Naive thymus-derived CD4-positive, alpha-beta T cell (primary cell): ENCODE measurements at regions not wholly inside any gene's neighbourhood (a gene's known extent, or its start where the extent isn't known, plus 50 kb on each side); places are given as distances from the start of the nearest gene placed in this dataset.

Experiments
- ATAC-seq: fragments of 150-1000 bp; cut with Tn5 transposase; 2 replicates; pipeline ENCODE4 v1.10.0; 2021; ENCODE audit warnings: mild to moderate bottlenecking, moderate library complexity
- CTCF ChIA-PET: fragments of 350-600 bp; sonication (Branson Sonifier 250); formaldehyde crosslinking; loops from one replicate; lab custom pipeline; 2021; ENCODE audit warnings: antibody characterized with exemption; lab: Charles Lee
- POLR2A ChIA-PET: fragments of 350-600 bp; sonication (Branson Sonifier 250); formaldehyde crosslinking; loops from one replicate; lab custom pipeline; 2021; ENCODE audit warnings: antibody characterized with exemption, inconsistent platforms; lab: Charles Lee
- DNase-seq, 9 donors: peaks; one replicate each; pipeline versions ENCODE4 v3.0.0 to v3.0.0-alpha.2; 2020 to 2022; ENCODE audit warnings: mixed read lengths in 1 of 9
- H3K27ac ChIP-seq: one replicate; pipeline ENCODE4 v1.7.0; 2013; ENCODE audit warnings: mild to moderate bottlenecking, low read depth, low read length, moderate library complexity
- H3K27me3 ChIP-seq, 2 donors: one replicate each; pipeline ENCODE4 v1.7.0; 2013; ENCODE audit warnings: low read length in 2 of 2, mild to moderate bottlenecking in 2 of 2, moderate library complexity in 2 of 2; ENCODE audit not compliant: control insufficient read depth in 2 of 2, insufficient read depth in 2 of 2
- H3K36me3 ChIP-seq, 3 experiments: 1 replicate in 2 of 3; 2 replicates in 1 of 3; pipeline ENCODE4 v1.7.0; 2013; ENCODE audit warnings: low read length in 3 of 3, mild to moderate bottlenecking in 3 of 3, moderate library complexity in 1 of 3; ENCODE audit not compliant: insufficient read depth in 3 of 3, control insufficient read depth in 2 of 3
- H3K4me1 ChIP-seq, 2 donors: one replicate each; pipeline ENCODE4 v1.7.0; 2013; ENCODE audit warnings: low read length in 2 of 2, mild to moderate bottlenecking in 2 of 2, moderate library complexity in 1 of 2; ENCODE audit not compliant: control insufficient read depth in 2 of 2, insufficient read depth in 2 of 2
- H3K4me3 ChIP-seq: 2 replicates; pipeline ENCODE4 v1.7.0; 2013; ENCODE audit warnings: mild to moderate bottlenecking, low read length
- H3K9me3 ChIP-seq, 3 experiments: 1 replicate in 2 of 3; 2 replicates in 1 of 3; pipeline ENCODE4 v1.7.0; 2013; ENCODE audit warnings: low read length in 3 of 3; ENCODE audit not compliant: control insufficient read depth in 2 of 3
- H3K27ac Mint-ChIP-seq, 9 donors: one replicate each; pipeline ENCODE4 v1.8.0; 2020 to 2022; ENCODE audit warnings: mixed read lengths in 9 of 9, mild to moderate bottlenecking in 8 of 9, moderate library complexity in 5 of 9, inconsistent platforms in 2 of 9
- H3K27me3 Mint-ChIP-seq, 5 donors: one replicate each; pipeline ENCODE4 v1.8.0; 2021 to 2022; ENCODE audit warnings: mixed read lengths in 5 of 5, mild to moderate bottlenecking in 1 of 5
- H3K36me3 Mint-ChIP-seq, 5 donors: one replicate each; pipeline ENCODE4 v1.8.0; 2020 to 2022; ENCODE audit warnings: mixed read lengths in 5 of 5, mild to moderate bottlenecking in 3 of 5, inconsistent platforms in 1 of 5
- H3K4me1 Mint-ChIP-seq, 7 donors: one replicate each; pipeline ENCODE4 v1.8.0; 2020 to 2022; ENCODE audit warnings: mixed read lengths in 7 of 7, mild to moderate bottlenecking in 3 of 7, inconsistent platforms in 1 of 7
- H3K4me3 Mint-ChIP-seq, 10 donors: one replicate each; pipeline ENCODE4 v1.8.0; 2020 to 2022; ENCODE audit warnings: mild to moderate bottlenecking in 10 of 10, mixed read lengths in 10 of 10, moderate library complexity in 6 of 10, inconsistent platforms in 2 of 10
- H3K9me3 Mint-ChIP-seq, 11 donors: one replicate each; pipeline ENCODE4 v1.8.0; 2020 to 2022; ENCODE audit warnings: mixed read lengths in 11 of 11, mild to moderate bottlenecking in 4 of 11, inconsistent platforms in 1 of 11, moderate library complexity in 1 of 11
- intact Hi-C, 2 donors: fragments of 100-400 bp; cut with micrococcal nuclease; formaldehyde crosslinking; loops; one replicate each; pipeline ENCODE4 v1.15.1; 2023

GRCh38 chr11:114880442-114880841 is 202.1 kb downstream of the NXPE2 start:
- Histone ChIP-seq H3K36me3 (no peaks in the 10 kb centered on the region), H3K27me3 (no peaks in the 10 kb centered on the region), H3K4me1 (peaks cover 0 to 10% of the 10 kb centered on the region in 2 donors), H3K9me3 (no peaks in the 10 kb centered on the region), H3K4me3 (no peak overlapping the region), H3K27ac (no peak overlapping the region)
- Mint-ChIP-seq H3K4me1 (no peaks in the 10 kb centered on the region), H3K9me3 (peaks cover 0 to 4% (median 0%) of the 10 kb centered on the region in 11 donors), H3K36me3 (no peaks in the 10 kb centered on the region), H3K4me3 (no peak overlapping the region), H3K27me3 (peaks cover 0 to 9% (median 5%) of the 10 kb centered on the region in 5 donors), H3K27ac (no peak overlapping the region)
- intact Hi-C loops: no loop called here
- ChIA-PET POLR2A (no interaction called here), CTCF (interaction anchor here (0.6 kb wide), 1 partner anchor 23 kb away, joined by 3 read pairs; no protein-coding TSS in a partner anchor)
- no peak for ATAC-seq
- no peak for DNase-seq

DNA sequence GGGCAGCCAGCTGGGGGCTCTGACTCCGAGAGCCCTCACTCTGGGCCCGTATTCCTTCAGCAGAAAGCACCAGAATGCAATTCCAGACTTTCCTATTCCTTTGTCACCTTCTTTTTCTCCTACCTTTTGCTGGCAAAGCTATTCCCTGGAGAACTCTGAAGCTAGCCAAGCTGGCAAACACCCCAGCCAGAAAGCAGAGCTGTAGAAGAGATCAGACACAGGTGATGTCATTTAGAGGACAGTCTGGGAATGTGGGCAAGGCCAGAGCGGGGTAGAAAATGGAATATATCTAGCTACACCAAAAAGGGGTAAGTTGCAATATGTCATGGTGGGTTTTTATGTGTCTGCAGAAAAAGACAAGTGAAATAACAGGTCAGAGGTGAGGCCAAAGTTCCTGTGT is 205.1 kb downstream of the NXPE2 start:
- DNase-seq: no peak
- no peak for ATAC-seq
- Histone ChIP-seq H3K4me1 (peaks cover 0 to 10% of the 10 kb centered on the region in 2 donors), H3K27ac (no peak overlapping the region), H3K36me3 (no peaks in the 10 kb centered on the region), H3K9me3 (no peaks in the 10 kb centered on the region), H3K27me3 (no peaks in the 10 kb centered on the region), H3K4me3 (no peak overlapping the region)
- Mint-ChIP-seq H3K27me3 (peaks cover 0 to 10% (median 4%) of the 10 kb centered on the region in 5 donors), H3K36me3 (no peaks in the 10 kb centered on the region), H3K9me3 (peaks cover 0 to 4% (median 0%) of the 10 kb centered on the region in 11 donors), H3K4me1 (no peaks in the 10 kb centered on the region), H3K27ac (no peak overlapping the region), H3K4me3 (no peak overlapping the region)
- ChIA-PET CTCF (no interaction called here), POLR2A (no interaction called here)
- intact Hi-C loops: no loop called here

DNA sequence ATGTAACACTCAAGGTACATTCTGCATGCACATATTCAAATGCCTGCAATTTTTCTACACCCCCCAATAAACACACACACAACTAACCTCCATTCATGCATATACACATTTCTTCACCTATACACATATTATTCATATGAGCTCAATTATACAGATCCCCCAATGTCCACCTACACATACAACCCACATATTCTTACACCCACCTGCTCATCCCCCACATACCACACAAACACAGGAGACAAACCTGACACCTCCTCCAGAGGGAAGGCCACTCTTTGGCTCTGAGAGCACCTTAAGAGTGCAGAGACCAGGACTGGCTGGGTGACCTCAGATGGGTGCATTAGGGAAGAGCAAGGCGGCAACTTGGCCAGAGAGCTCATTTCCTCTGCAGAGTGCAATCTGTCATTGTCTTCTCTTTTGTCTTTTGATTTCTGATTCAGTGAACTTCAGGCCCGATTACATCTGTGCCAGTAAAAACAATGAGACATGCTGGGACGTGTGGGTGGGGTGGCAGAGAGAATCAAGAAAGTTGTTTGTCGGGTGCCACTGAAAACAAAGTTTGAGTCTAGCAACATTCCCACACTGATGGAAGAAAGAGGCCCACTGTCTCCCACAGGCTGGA is 208.4 kb downstream of the NXPE2 start:
- DNase-seq (no peak), ATAC-seq (no peak)
- Mint-ChIP-seq H3K27me3 (peaks cover 0 to 13% (median 4%) of the 10 kb centered on the region in 5 donors), H3K27ac (no peak overlapping the region), H3K36me3 (no peaks in the 10 kb centered on the region), H3K9me3 (peaks cover 0 to 5% (median 3%) of the 10 kb centered on the region in 11 donors), H3K4me3 (no peak overlapping the region), H3K4me1 (no peaks in the 10 kb centered on the region)
- ChIA-PET POLR2A (no interaction called here), CTCF (no interaction called here)
- H3K27ac ChIP-seq: no peak overlapping the region
- no peaks in the 10 kb centered on the region for H3K9me3 ChIP-seq
- H3K36me3 ChIP-seq: no peaks in the 10 kb centered on the region
- intact Hi-C loops: no loop called here
- H3K4me1 ChIP-seq: peaks cover 0 to 2% of the 10 kb centered on the region in 2 donors
- no peaks in the 10 kb centered on the region for H3K27me3 ChIP-seq
- no peak overlapping the region for H3K4me3 ChIP-seq

DNA sequence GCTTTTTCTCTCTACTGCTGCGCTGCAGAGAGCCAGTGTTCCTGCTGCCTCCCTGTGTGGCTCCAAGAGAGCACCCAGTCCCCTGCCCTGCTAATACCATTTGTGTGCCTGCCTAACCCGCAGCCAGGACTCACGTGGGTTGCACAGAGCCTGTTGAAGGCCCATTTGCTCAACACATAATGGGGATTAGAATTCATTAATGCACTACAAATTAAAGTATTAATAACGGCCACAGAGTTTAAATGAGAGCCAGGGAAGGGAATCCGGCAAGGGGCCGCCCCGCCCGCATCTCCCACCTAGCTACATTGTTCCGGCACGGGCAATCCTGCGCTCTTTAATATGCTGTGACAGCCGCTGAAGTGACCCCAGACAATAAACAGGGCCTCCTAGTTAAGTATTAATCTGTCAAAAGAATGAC is 211.3 kb downstream of the NXPE2 start:
- Histone ChIP-seq H3K4me1 (no peaks in the 10 kb centered on the region), H3K27me3 (no peaks in the 10 kb centered on the region), H3K36me3 (no peaks in the 10 kb centered on the region), H3K4me3 (no peak overlapping the region), H3K27ac (no peak overlapping the region), H3K9me3 (no peaks in the 10 kb centered on the region)
- DNase-seq: no peak
- Mint-ChIP-seq H3K27me3 (peaks cover 0 to 17% (median 4%) of the 10 kb centered on the region in 5 donors), H3K36me3 (no peaks in the 10 kb centered on the region), H3K4me3 (no peak overlapping the region), H3K27ac (no peak overlapping the region), H3K4me1 (no peaks in the 10 kb centered on the region), H3K9me3 (peaks cover 0 to 5% (median 4%) of the 10 kb centered on the region in 11 donors)
- POLR2A ChIA-PET: no interaction called here
- intact Hi-C loops: no loop called here
- CTCF ChIA-PET: interaction anchor here (0.6 kb wide), 1 partner anchor 16 kb away, joined by 4 read pairs; no protein-coding TSS in a partner anchor
- no peak for ATAC-seq

GRCh38 chr11:114890038-114890437 is 211.7 kb downstream of the NXPE2 start:
- Mint-ChIP-seq H3K36me3 (no peaks in the 10 kb centered on the region), H3K4me3 (no peak overlapping the region), H3K4me1 (no peaks in the 10 kb centered on the region), H3K27me3 (peaks cover 0 to 17% (median 4%) of the 10 kb centered on the region in 5 donors), H3K9me3 (peaks cover 0 to 5% (median 4%) of the 10 kb centered on the region in 11 donors), H3K27ac (no peak overlapping the region)
- intact Hi-C loops: no loop called here
- no peaks in the 10 kb centered on the region for H3K4me1 ChIP-seq
- no peaks in the 10 kb centered on the region for H3K36me3 ChIP-seq
- H3K4me3 ChIP-seq: no peak overlapping the region
- POLR2A ChIA-PET: no interaction called here
- no peak overlapping the region for H3K27ac ChIP-seq
- no peaks in the 10 kb centered on the region for H3K9me3 ChIP-seq
- CTCF ChIA-PET: interaction anchor here (0.6 kb wide), 1 partner anchor 16 kb away, joined by 4 read pairs; no protein-coding TSS in a partner anchor
- no peaks in the 10 kb centered on the region for H3K27me3 ChIP-seq
- ATAC-seq: no peak
- no peak for DNase-seq

DNA sequence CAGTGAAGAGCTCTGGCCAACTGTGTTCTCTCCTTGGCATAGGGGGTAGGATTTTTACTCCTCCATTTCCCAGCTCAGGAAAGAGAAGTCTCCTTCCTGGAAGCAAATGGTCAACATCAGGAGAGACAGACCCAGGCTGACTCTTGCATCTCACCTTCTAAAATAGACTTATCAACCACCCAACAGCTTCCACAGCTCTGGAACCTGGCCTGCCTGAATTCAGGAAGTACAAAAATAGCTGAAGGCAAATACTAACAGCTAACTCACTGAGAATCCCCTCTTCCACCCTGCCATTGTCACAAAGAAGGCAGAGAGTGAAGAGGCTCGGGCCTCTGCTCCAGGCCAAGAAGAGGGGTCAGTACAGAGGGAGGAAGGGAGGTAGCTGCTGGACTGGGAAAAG is 213.6 kb downstream of the NXPE2 start:
- DNase-seq (no peak), ATAC-seq (no peak)
- H3K27me3 ChIP-seq: no peaks in the 10 kb centered on the region
- ChIA-PET CTCF (no interaction called here), POLR2A (no interaction called here)
- H3K36me3 ChIP-seq: no peaks in the 10 kb centered on the region
- intact Hi-C loops: no loop called here
- H3K27ac ChIP-seq: no peak overlapping the region
- no peaks in the 10 kb centered on the region for H3K9me3 ChIP-seq
- H3K36me3 Mint-ChIP-seq: no peaks in the 10 kb centered on the region
- H3K27me3 Mint-ChIP-seq: peaks cover 0 to 23% (median 4%) of the 10 kb centered on the region in 5 donors
- H3K27ac Mint-ChIP-seq: no peak overlapping the region
- peaks cover 0 to 6% (median 3%) of the 10 kb centered on the region in 11 donors for H3K9me3 Mint-ChIP-seq
- H3K4me3 ChIP-seq: no peak overlapping the region
- no peaks in the 10 kb centered on the region for H3K4me1 Mint-ChIP-seq
- H3K4me1 ChIP-seq: no peaks in the 10 kb centered on the region
- no peak overlapping the region for H3K4me3 Mint-ChIP-seq
